ENCODE measurements at regions not wholly inside any gene's neighbourhood (a gene's known extent, or its start where the extent isn't known, plus 50 kb on each side); places are given as distances from the start of the nearest gene placed in this dataset.
A peak's percentile ranks its signal among the peaks of the same experiment; 100 is the strongest.

DNA sequence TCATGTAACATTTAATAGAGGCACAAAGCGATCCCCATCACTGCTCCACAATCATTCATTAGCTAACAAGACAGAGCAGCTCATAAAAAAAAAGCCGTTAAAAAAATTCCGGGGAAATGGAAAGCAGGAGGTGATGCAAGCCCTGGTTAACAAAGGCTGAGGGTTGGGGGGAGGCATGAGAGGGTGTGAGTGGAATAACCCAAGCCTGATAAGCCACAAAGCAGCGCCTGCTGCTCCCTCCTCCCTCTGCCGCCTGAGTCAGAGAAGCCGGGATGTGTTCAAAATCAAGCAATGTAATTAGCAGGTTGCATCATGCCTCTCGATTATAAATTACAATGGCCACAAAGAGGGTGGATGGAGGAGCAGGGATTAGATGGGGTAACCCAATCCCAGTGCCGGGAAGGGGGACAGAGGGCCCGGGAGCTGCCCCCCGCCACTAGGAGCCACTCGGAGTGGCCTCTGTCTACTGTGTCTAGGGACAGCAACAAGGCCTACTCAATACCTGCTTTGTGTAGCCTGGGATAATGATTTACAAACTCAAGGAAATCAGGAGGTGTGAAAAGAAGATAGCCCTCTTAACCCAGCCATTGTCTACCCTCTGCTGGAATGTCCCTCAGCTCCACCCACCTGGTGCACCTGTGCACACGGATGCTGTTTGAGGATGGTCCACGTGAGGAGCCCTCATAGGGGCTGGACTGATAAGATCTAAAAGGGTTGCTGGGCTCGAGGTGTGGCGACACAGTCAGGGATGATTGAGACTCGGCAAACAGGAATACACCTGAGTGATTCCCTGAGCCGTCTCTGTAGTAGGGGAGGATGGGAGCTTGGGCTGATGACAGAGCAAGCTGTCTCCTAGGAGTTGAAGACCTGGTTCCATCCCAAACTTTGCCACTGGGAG, 156.9 kb downstream of the VEGFA start (continued):
- TF ChIP-seq CTCFL (IDR thresholded peaks at IDR 0.05; ENCODE audit: borderline replicate concordance, insufficient read depth, low read depth, low read length, poor library complexity, severe bottlenecking) (no peak), SLC30A9 (CRISPR knock-in tag; IDR thresholded peaks at IDR 0.05) (no peak), ARHGAP35 (IDR thresholded peaks at IDR 0.05; ENCODE audit: partially characterized antibody) (no peak), ZNF354B (CRISPR knock-in tag; IDR thresholded peaks at IDR 0.05) (no peak; the same call in 1 of the 2 replicates), NFIC (IDR thresholded peaks at IDR 0.05) (peak; percentile 43; the same call in 1 of the 2 replicates), EHMT2 (IDR thresholded peaks at IDR 0.05) (no peak), FOXK1 (CRISPR knock-in tag; IDR thresholded peaks at IDR 0.05; ENCODE audit: borderline replicate concordance) (peak; percentile 85; the same call in 1 of the 2 replicates), TAF1 (IDR thresholded peaks at IDR 0.05; ENCODE audit: control insufficient read depth, extremely low read depth, insufficient read depth, low read length, severe bottlenecking) (peak; percentile 41), BRD4 (IDR thresholded peaks at IDR 0.05) (peak; percentile 78; the same call in 1 of the 2 replicates), SP1 (CRISPR knock-in tag; IDR thresholded peaks at IDR 0.05) (peak; percentile 76), HDAC2 (IDR thresholded peaks at IDR 0.05) (peak; percentile 85), CEBPB (tag; IDR thresholded peaks at IDR 0.05) (peak; percentile 99), NFXL1 (CRISPR knock-in tag; IDR thresholded peaks at IDR 0.05) (peak; percentile 27; the same call in 1 of the 2 replicates), USF1 (CRISPR knock-in tag; IDR thresholded peaks at IDR 0.05) (peak; percentile 40; the same call in 1 of the 2 replicates), ZC3H11A (IDR thresholded peaks at IDR 0.05; ENCODE audit: low read depth, low read length) (no peak)
- TF ChIP-seq, protein P1, sequence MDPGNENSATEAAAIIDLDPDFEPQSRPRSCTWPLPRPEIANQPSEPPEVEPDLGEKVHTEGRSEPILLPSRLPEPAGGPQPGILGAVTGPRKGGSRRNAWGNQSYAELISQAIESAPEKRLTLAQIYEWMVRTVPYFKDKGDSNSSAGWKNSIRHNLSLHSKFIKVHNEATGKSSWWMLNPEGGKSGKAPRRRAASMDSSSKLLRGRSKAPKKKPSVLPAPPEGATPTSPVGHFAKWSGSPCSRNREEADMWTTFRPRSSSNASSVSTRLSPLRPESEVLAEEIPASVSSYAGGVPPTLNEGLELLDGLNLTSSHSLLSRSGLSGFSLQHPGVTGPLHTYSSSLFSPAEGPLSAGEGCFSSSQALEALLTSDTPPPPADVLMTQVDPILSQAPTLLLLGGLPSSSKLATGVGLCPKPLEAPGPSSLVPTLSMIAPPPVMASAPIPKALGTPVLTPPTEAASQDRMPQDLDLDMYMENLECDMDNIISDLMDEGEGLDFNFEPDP (CRISPR knock-in tag; IDR thresholded peaks at IDR 0.05): peak; percentile 79; the same call in 1 of the 2 replicates
- TF ChIP-seq, protein P2, sequence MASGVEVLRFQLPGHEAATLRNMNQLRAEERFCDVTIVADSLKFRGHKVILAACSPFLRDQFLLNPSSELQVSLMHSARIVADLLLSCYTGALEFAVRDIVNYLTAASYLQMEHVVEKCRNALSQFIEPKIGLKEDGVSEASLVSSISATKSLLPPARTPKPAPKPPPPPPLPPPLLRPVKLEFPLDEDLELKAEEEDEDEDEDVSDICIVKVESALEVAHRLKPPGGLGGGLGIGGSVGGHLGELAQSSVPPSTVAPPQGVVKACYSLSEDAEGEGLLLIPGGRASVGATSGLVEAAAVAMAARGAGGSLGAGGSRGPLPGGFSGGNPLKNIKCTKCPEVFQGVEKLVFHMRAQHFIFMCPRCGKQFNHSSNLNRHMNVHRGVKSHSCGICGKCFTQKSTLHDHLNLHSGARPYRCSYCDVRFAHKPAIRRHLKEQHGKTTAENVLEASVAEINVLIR (CRISPR knock-in tag; IDR thresholded peaks at IDR 0.05): 0 out of 2 replicates have a peak, but pooled peaks have one; percentile 38
- TF ChIP-seq, protein P3, sequence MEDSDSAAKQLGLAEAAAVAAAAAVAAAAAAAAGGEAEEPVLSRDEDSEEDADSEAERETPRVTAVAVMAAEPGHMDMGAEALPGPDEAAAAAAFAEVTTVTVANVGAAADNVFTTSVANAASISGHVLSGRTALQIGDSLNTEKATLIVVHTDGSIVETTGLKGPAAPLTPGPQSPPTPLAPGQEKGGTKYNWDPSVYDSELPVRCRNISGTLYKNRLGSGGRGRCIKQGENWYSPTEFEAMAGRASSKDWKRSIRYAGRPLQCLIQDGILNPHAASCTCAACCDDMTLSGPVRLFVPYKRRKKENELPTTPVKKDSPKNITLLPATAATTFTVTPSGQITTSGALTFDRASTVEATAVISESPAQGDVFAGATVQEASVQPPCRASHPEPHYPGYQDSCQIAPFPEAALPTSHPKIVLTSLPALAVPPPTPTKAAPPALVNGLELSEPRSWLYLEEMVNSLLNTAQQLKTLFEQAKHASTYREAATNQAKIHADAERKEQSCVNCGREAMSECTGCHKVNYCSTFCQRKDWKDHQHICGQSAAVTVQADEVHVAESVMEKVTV (CRISPR knock-in tag; IDR thresholded peaks at IDR 0.05): peak; percentile 39; the same call in 1 of the 2 replicates

Measured in K562 (cell line).